Adrenal gland (tissue), 5 donors: ENCODE measurements at regions not wholly inside any gene's neighbourhood (a gene's known extent, or its start where the extent isn't known, plus 50 kb on each side); places are given as distances from the start of the nearest gene placed in this dataset.

ENCODE experiments used
- POLR2A ChIP-seq, 2 donors: fragments of 450-650 bp; IDR thresholded peaks; one replicate each; pipeline ENCODE4 v1.6.1; 2017; ENCODE audit warnings: antibody characterized with exemption in 2 of 2, mild to moderate bottlenecking in 2 of 2, moderate library complexity in 1 of 2
- TF ChIP-seq, protein P1 (sequence below), 6 experiments: fragments of 450-650 bp in 4 of 6; fragments of 200-600 bp in 2 of 6; sonication (generic) in 1 of 6; IDR thresholded peaks; 1 replicate in 5 of 6; 2 replicates in 1 of 6; pipeline versions ENCODE4 v1.5.1 to v1.8.0; 2016 to 2021; ENCODE audit warnings: antibody characterized with exemption in 6 of 6, mild to moderate bottlenecking in 2 of 6, moderate library complexity in 1 of 6
- donor health status: DM: no; HTN: no; CAD: no.

GRCh38 chr3:25367025-25367424, 61.0 kb upstream of the RARB start:
- TF ChIP-seq, protein P1, sequence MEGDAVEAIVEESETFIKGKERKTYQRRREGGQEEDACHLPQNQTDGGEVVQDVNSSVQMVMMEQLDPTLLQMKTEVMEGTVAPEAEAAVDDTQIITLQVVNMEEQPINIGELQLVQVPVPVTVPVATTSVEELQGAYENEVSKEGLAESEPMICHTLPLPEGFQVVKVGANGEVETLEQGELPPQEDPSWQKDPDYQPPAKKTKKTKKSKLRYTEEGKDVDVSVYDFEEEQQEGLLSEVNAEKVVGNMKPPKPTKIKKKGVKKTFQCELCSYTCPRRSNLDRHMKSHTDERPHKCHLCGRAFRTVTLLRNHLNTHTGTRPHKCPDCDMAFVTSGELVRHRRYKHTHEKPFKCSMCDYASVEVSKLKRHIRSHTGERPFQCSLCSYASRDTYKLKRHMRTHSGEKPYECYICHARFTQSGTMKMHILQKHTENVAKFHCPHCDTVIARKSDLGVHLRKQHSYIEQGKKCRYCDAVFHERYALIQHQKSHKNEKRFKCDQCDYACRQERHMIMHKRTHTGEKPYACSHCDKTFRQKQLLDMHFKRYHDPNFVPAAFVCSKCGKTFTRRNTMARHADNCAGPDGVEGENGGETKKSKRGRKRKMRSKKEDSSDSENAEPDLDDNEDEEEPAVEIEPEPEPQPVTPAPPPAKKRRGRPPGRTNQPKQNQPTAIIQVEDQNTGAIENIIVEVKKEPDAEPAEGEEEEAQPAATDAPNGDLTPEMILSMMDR (IDR thresholded peaks at IDR 0.05) = no peak
- no peak for TF ChIP-seq POLR2A (IDR thresholded peaks at IDR 0.05)
